OCI-LY3 (cell line): ENCODE measurements at regions not wholly inside any gene's neighbourhood (a gene's known extent, or its start where the extent isn't known, plus 50 kb on each side); places are given as distances from the start of the nearest gene placed in this dataset.

ENCODE experiments used
- H2AFZ ChIP-seq: fragments of 200-600, 300-600 bp; shearing (Covaris generic); 2 replicates; pipeline ENCODE4 v1.6.0; 2014; ENCODE audit warnings: antibody characterized with exemption, low read depth, low read length
- H3K27ac ChIP-seq: fragments of 200-600, 300-600 bp; sonication (generic); 2 replicates; pipeline ENCODE4 v1.5.1; 2014; ENCODE audit warnings: mild to moderate bottlenecking, low read length, moderate library complexity, mixed read lengths
- H3K27me3 ChIP-seq: fragments of 200-600, 300-600 bp; sonication (generic); 2 replicates; pipeline ENCODE4 v1.6.1; 2014; ENCODE audit warnings: low read depth, low read length, mixed read lengths
- H3K36me3 ChIP-seq: fragments of 200-600, 300-600 bp; sonication (generic); replicated peaks from 2 replicates; pipeline ENCODE3; 2014; ENCODE audit warnings: low read depth, low read length, mixed read lengths
- H3K4me1 ChIP-seq: fragments of 300-600, 200-600 bp; sonication (generic); 2 replicates; pipeline ENCODE4 v1.6.1; 2014; ENCODE audit warnings: low read length, mixed read lengths
- H3K4me2 ChIP-seq: fragments of 200-600, 300-600 bp; sonication (generic); 2 replicates; pipeline ENCODE4 v1.6.1; 2014; ENCODE audit warnings: low read length, mixed read lengths
- H3K4me3 ChIP-seq: fragments of 300-600, 200-600 bp; sonication (generic); 2 replicates; pipeline ENCODE4 v1.5.1; 2014; ENCODE audit warnings: antibody characterized with exemption, mild to moderate bottlenecking, low read length, moderate library complexity
- H3K79me2 ChIP-seq: fragments of 300-600, 200-600 bp; shearing (Covaris generic); 2 replicates; pipeline ENCODE4 v1.6.1; 2014; ENCODE audit warnings: mild to moderate bottlenecking, low read length, mixed read lengths
- H3K9ac ChIP-seq: fragments of 300-600, 200-600 bp; shearing (Covaris generic); 2 replicates; pipeline ENCODE4 v1.6.0; 2014; ENCODE audit warnings: mild to moderate bottlenecking, low read length, moderate library complexity
- H3K9me3 ChIP-seq: fragments of 200-600, 300-600 bp; shearing (Covaris generic); 2 replicates; pipeline ENCODE4 v1.6.1; 2014; ENCODE audit warnings: low read length, mixed read lengths; ENCODE audit not compliant: insufficient read depth
- H4K20me1 ChIP-seq: fragments of 200-600, 300-600 bp; sonication (generic); 2 replicates; pipeline ENCODE4 v1.6.1; 2016; ENCODE audit warnings: low read length, mixed read lengths; ENCODE audit not compliant: insufficient read depth
- EZH2phosphoT487 ChIP-seq: fragments of 200-600 bp; shearing (Covaris generic); IDR thresholded peaks from 2 replicates; pipeline ENCODE4 v1.6.1; 2018; ENCODE audit warnings: antibody characterized with exemption, mixed run types, low read depth
- TF ChIP-seq, protein P1 (sequence below): fragments of 200-600, 300-600 bp; sonication (generic); IDR thresholded peaks from 2 replicates; pipeline ENCODE4 v1.5.1; 2014; ENCODE audit warnings: antibody characterized with exemption, low read length, low read depth

DNA sequence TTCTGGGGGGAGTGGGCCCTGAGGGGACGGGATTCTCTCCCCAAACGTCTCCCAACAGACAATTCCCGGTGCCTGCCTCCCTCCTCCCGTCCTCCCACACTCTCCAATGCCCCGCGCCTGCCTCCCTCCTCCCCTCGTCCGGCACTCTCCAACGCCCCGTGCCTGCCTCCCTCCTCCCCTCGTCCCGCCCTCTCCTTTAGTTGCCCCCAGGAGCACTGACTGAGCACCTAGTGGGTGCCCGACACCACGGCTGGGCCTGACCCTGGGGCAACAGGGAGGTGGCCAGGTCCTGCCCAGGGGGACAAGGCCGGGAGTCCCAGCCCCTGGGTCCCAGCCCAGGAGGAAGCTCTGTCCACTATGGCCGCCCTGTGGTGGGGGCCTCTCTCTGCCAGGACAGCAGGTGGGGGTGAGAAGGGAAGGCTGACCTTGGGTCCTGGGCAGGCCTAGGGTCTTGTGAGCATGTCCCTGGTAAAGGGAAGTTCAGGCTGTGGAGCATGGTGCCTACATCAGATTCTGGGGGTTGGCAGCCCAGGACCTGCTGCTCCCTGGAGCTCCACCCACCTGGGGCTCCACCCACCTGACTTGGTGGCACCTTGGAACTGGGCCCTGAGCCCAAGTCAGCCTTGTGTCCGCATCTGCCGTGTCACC is 942.3 kb downstream of the BRD1 start:
- Histone ChIP-seq H3K4me1 (no peaks in the 10 kb centered on the region), H3K4me3 (no peak overlapping the region), H3K9ac (no peak overlapping the region), H4K20me1 (no peaks in the 10 kb centered on the region), H3K27ac (no peak overlapping the region), H2AFZ (no peak overlapping the region), H3K79me2 (no peaks in the 10 kb centered on the region), H3K36me3 (no peaks in the 10 kb centered on the region), H3K9me3 (no peaks in the 10 kb centered on the region), H3K27me3 (no peaks in the 10 kb centered on the region), H3K4me2 (no peak overlapping the region)
- TF ChIP-seq EZH2phosphoT487 = no peak
- TF ChIP-seq, protein P1, sequence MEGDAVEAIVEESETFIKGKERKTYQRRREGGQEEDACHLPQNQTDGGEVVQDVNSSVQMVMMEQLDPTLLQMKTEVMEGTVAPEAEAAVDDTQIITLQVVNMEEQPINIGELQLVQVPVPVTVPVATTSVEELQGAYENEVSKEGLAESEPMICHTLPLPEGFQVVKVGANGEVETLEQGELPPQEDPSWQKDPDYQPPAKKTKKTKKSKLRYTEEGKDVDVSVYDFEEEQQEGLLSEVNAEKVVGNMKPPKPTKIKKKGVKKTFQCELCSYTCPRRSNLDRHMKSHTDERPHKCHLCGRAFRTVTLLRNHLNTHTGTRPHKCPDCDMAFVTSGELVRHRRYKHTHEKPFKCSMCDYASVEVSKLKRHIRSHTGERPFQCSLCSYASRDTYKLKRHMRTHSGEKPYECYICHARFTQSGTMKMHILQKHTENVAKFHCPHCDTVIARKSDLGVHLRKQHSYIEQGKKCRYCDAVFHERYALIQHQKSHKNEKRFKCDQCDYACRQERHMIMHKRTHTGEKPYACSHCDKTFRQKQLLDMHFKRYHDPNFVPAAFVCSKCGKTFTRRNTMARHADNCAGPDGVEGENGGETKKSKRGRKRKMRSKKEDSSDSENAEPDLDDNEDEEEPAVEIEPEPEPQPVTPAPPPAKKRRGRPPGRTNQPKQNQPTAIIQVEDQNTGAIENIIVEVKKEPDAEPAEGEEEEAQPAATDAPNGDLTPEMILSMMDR = no peak

- no peak overlapping the region for H3K9ac ChIP-seq
- no peak overlapping the region for H3K4me2 ChIP-seq
- H3K9me3 ChIP-seq = no peaks in the 10 kb centered on the region
- no peaks in the 10 kb centered on the region for H3K79me2 ChIP-seq
- no peak overlapping the region for H3K27ac ChIP-seq
- TF ChIP-seq EZH2phosphoT487 = no peak
- TF ChIP-seq, protein P1 = no peak
- H3K36me3 ChIP-seq = no peaks in the 10 kb centered on the region
- no peaks in the 10 kb centered on the region for H3K27me3 ChIP-seq
- H3K4me1 ChIP-seq = no peaks in the 10 kb centered on the region
- no peak overlapping the region for H2AFZ ChIP-seq
- no peaks in the 10 kb centered on the region for H4K20me1 ChIP-seq
- no peak overlapping the region for H3K4me3 ChIP-seq
Measured at GRCh38 chr22:48884786-48885185, 942.9 kb downstream of the BRD1 start.

GRCh38 chr22:48884324-48884723 is 943.3 kb downstream of the BRD1 start:
- Histone ChIP-seq H3K4me1 (no peaks in the 10 kb centered on the region), H3K36me3 (no peaks in the 10 kb centered on the region), H3K27ac (no peak overlapping the region), H3K4me3 (no peak overlapping the region), H2AFZ (no peak overlapping the region), H3K9me3 (no peaks in the 10 kb centered on the region), H3K4me2 (no peak overlapping the region), H4K20me1 (no peaks in the 10 kb centered on the region), H3K9ac (no peak overlapping the region), H3K27me3 (no peaks in the 10 kb centered on the region), H3K79me2 (no peaks in the 10 kb centered on the region)
- no peak for TF ChIP-seq EZH2phosphoT487
- TF ChIP-seq, protein P1 = no peak

DNA sequence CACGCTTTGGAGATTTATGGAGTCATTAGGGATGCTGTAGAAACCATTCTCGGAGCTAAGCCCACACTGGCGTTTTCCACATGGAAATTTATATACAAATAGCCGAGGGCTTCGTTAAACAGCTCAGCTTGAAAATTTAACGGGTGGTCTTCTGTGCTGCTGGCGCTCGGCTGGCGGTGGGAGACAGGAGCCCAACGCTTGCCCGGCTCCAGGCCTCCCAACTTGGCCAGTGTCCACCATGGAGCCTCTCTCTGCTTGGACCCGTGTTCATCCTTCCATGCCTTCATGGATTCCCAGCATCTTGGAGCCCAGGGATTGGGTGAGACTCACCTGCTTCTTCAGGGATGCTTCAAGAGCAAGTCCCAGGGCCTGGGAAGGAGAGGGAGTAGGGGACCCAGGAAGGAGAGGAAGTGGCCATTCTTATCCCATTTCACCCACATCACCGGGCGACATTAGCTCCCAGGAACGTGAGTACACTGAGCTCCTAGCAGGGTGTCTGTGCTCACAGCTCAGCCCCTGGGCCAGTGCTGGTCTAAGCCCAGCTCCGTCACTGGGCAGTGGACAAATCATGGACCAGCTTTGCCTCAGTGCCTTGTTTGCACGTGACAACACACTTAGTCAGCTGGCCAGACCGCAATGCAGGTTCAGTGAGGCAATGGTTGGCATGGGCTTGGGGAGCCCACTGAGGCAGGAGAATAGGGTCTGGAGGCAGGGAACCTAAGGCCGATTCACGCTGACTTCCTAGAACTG is 944.3 kb downstream of the BRD1 start:
- H4K20me1 ChIP-seq = no peaks in the 10 kb centered on the region
- H3K79me2 ChIP-seq = no peaks in the 10 kb centered on the region
- no peaks in the 10 kb centered on the region for H3K36me3 ChIP-seq
- H3K4me2 ChIP-seq = no peak overlapping the region
- H3K27ac ChIP-seq = no peak overlapping the region
- H2AFZ ChIP-seq = no peak overlapping the region
- no peaks in the 10 kb centered on the region for H3K27me3 ChIP-seq
- no peaks in the 10 kb centered on the region for H3K4me1 ChIP-seq
- TF ChIP-seq, protein P1 = no peak
- no peak for TF ChIP-seq EZH2phosphoT487
- H3K9ac ChIP-seq = no peak overlapping the region
- H3K4me3 ChIP-seq = no peak overlapping the region
- no peaks in the 10 kb centered on the region for H3K9me3 ChIP-seq
